A673 (cell line): ENCODE measurements at regions not wholly inside any gene's neighbourhood (a gene's known extent, or its start where the extent isn't known, plus 50 kb on each side); places are given as distances from the start of the nearest gene placed in this dataset.

Experiments used
- CTCF ChIP-seq: fragments of 300-800, 200-600 bp; sonication (generic); conservative IDR thresholded peaks from 2 replicates; pipeline ENCODE4 v1.5.1; 2017; ENCODE audit warnings: low read depth, mild to moderate bottlenecking, antibody characterized with exemption, low read length, moderate library complexity, mixed read lengths
- EZH2 ChIP-seq: fragments of 200-600 bp; sonication (generic); IDR thresholded peaks from 2 replicates; pipeline ENCODE4 v1.6.1; 2017; ENCODE audit warnings: borderline replicate concordance, low read depth, mild to moderate bottlenecking, mixed read lengths, antibody characterized with exemption, low read length; ENCODE audit not compliant: poor library complexity, severe bottlenecking

- TF ChIP-seq CTCF (no peak), EZH2 (no peak)
These were observed 185.1 kb upstream of the ZNF462 start for GRCh38 chr9:106677830-106678229.
